GM11168 (cell line): ENCODE measurements at regions not wholly inside any gene's neighbourhood (a gene's known extent, or its start where the extent isn't known, plus 50 kb on each side); places are given as distances from the start of the nearest gene placed in this dataset.

Experiments
- in situ Hi-C: fragments of 300-500 bp; cut with MboI; formaldehyde crosslinking; loops from one replicate; pipeline ENCODE4 v1.12.0; 2022; ENCODE audit warnings: low sequenced_read_pairs; ENCODE audit not compliant: unreplicated experiment

GRCh38 chr9:78769690-78770089 is 472.8 kb downstream of the PSAT1 start:
- in situ Hi-C loops: no loop called here

GRCh38 chr9:78775211-78775610 is 478.3 kb downstream of the PSAT1 start:
- in situ Hi-C loops: no loop called here

- in situ Hi-C loops: no loop called here
Measured at GRCh38 chr9:78775696-78776295, 478.9 kb downstream of the PSAT1 start.

GRCh38 chr9:78777747-78778146 is 480.8 kb downstream of the PSAT1 start:
- in situ Hi-C loops: no loop called here

GRCh38 chr9:78778318-78778717 is 481.4 kb downstream of the PSAT1 start:
- in situ Hi-C loops: no loop called here

GRCh38 chr9:78778861-78779374 is 482.0 kb downstream of the PSAT1 start:
- in situ Hi-C loops: no loop called here

GRCh38 chr9:78781681-78782080 is 484.8 kb downstream of the PSAT1 start:
- in situ Hi-C loops: no loop called here

GRCh38 chr9:78782234-78782633 is 485.3 kb downstream of the PSAT1 start:
- in situ Hi-C loops: no loop called here

GRCh38 chr9:78782858-78783257 is 485.9 kb downstream of the PSAT1 start:
- in situ Hi-C loops: no loop called here

GRCh38 chr9:78783743-78784142 is 486.8 kb downstream of the PSAT1 start:
- in situ Hi-C loops: no loop called here

GRCh38 chr9:78786794-78787193 is 489.9 kb downstream of the PSAT1 start:
- in situ Hi-C loops: no loop called here

- in situ Hi-C loops: no loop called here
Measured at GRCh38 chr9:78788101-78788500, 491.2 kb downstream of the PSAT1 start.

- in situ Hi-C loops: no loop called here
Measured at GRCh38 chr9:78791779-78792178, 494.9 kb downstream of the PSAT1 start.

GRCh38 chr9:78792745-78793144 is 495.8 kb downstream of the PSAT1 start:
- in situ Hi-C loops: no loop called here

GRCh38 chr9:78805771-78806170 is 508.8 kb downstream of the PSAT1 start:
- in situ Hi-C loops: no loop called here

GRCh38 chr9:78806492-78807160 is 509.7 kb downstream of the PSAT1 start:
- in situ Hi-C loops: no loop called here

GRCh38 chr9:78807286-78807685 is 510.4 kb downstream of the PSAT1 start:
- in situ Hi-C loops: no loop called here

GRCh38 chr9:78808048-78808447 is 511.1 kb downstream of the PSAT1 start:
- in situ Hi-C loops: no loop called here

- in situ Hi-C loops: no loop called here
Measured at GRCh38 chr9:78811622-78812276, 514.8 kb downstream of the PSAT1 start.

- in situ Hi-C loops: no loop called here
Measured at GRCh38 chr9:78812665-78813064, 515.7 kb downstream of the PSAT1 start.

GRCh38 chr9:78813602-78814180 is 516.8 kb downstream of the PSAT1 start:
- in situ Hi-C loops: no loop called here
